Activated CD8-positive, alpha-beta T cell treated with anti-CD3 and anti-CD28 coated beads for 36 hours (primary cell): ENCODE measurements at regions not wholly inside any gene's neighbourhood (a gene's known extent, or its start where the extent isn't known, plus 50 kb on each side); places are given as distances from the start of the nearest gene placed in this dataset.

Experiments used
- ATAC-seq: fragments of 200-7000 bp; cut with Tn5 transposase; one replicate; pipeline ENCODE4 v1.10.0; 2021; ENCODE audit warnings: mild to moderate bottlenecking, moderate library complexity
- CTCF ChIA-PET: fragments of 350-600 bp; sonication (Branson Sonifier 250); formaldehyde crosslinking; loops from one replicate; lab custom pipeline; 2021; ENCODE audit warnings: antibody characterized with exemption; lab: Charles Lee
- POLR2A ChIA-PET: fragments of 350-600 bp; sonication (Branson Sonifier 250); formaldehyde crosslinking; loops from one replicate; lab custom pipeline; 2021; ENCODE audit warnings: antibody characterized with exemption; lab: Charles Lee
- DNase-seq: peaks from one replicate; pipeline ENCODE4 v3.0.0-alpha.2; 2020
- H3K27ac Mint-ChIP-seq: one replicate; pipeline ENCODE4 v1.8.0; 2021; ENCODE audit warnings: mild to moderate bottlenecking, mixed read lengths
- H3K27me3 Mint-ChIP-seq: one replicate; pipeline ENCODE4 v1.8.0; 2021; ENCODE audit warnings: mixed read lengths
- H3K36me3 Mint-ChIP-seq: one replicate; pipeline ENCODE4 v1.8.0; 2021; ENCODE audit warnings: low read depth, mixed read lengths
- H3K4me1 Mint-ChIP-seq: one replicate; pipeline ENCODE4 v1.8.0; 2021; ENCODE audit warnings: low read depth, mixed read lengths
- H3K4me3 Mint-ChIP-seq: one replicate; pipeline ENCODE4 v1.8.0; 2021; ENCODE audit warnings: mild to moderate bottlenecking, moderate library complexity, mixed read lengths
- H3K9me3 Mint-ChIP-seq: one replicate; pipeline ENCODE4 v1.8.0; 2021; ENCODE audit warnings: mixed read lengths
- intact Hi-C: fragments of 100-400 bp; cut with micrococcal nuclease; formaldehyde crosslinking; loops from one replicate; pipeline ENCODE4 v1.10.0; 2022
- TF ChIP-seq, protein P1 (sequence below): fragments of 200-600 bp; IDR thresholded peaks from one replicate; pipeline ENCODE4 v1.8.0; 2022; ENCODE audit warnings: antibody characterized with exemption, mild to moderate bottlenecking

DNA sequence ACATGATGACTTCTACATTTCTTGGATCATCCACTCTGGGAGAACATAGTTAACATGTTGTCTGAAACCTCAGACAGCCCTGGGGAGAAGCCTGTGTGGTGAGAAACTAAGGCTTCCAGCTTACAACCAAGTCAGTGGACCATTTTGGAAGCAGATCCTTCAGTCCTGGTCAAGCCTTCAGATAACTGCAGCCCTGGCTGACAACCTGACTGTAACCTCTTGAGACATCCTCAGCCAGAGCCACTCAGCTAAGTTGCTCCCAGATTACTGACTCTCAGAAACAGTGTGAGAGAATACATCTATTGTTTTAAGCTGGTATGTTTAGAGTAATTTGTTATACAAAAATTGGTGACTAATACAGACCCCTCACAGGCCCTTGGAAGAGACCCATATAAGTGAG lies 50.9 kb upstream of the KPNA4 start:
- H3K9me3 Mint-ChIP-seq: no peaks in the 10 kb centered on the region
- H3K27ac Mint-ChIP-seq: no peak overlapping the region
- H3K4me1 Mint-ChIP-seq: no peaks in the 10 kb centered on the region
- peaks cover 24% of the 10 kb centered on the region for H3K27me3 Mint-ChIP-seq
- H3K36me3 Mint-ChIP-seq: no peaks in the 10 kb centered on the region
- no peak overlapping the region for H3K4me3 Mint-ChIP-seq
- ATAC-seq (no peak), DNase-seq (no peak)
- TF ChIP-seq, protein P1, sequence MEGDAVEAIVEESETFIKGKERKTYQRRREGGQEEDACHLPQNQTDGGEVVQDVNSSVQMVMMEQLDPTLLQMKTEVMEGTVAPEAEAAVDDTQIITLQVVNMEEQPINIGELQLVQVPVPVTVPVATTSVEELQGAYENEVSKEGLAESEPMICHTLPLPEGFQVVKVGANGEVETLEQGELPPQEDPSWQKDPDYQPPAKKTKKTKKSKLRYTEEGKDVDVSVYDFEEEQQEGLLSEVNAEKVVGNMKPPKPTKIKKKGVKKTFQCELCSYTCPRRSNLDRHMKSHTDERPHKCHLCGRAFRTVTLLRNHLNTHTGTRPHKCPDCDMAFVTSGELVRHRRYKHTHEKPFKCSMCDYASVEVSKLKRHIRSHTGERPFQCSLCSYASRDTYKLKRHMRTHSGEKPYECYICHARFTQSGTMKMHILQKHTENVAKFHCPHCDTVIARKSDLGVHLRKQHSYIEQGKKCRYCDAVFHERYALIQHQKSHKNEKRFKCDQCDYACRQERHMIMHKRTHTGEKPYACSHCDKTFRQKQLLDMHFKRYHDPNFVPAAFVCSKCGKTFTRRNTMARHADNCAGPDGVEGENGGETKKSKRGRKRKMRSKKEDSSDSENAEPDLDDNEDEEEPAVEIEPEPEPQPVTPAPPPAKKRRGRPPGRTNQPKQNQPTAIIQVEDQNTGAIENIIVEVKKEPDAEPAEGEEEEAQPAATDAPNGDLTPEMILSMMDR: no peak
- ChIA-PET CTCF (interaction anchor here (0.6 kb wide), 1 partner anchor 555 kb away, joined by 3 read pairs; no protein-coding TSS in a partner anchor), POLR2A (no interaction called here)
- intact Hi-C loops: no loop called here
